Activated naive CD4-positive, alpha-beta T cell treated with anti-CD3 and anti-CD28 coated beads, Interleukin-2, amount 50 U/mL, for 72 hours (primary cell): ENCODE measurements at regions not wholly inside any gene's neighbourhood (a gene's known extent, or its start where the extent isn't known, plus 50 kb on each side); places are given as distances from the start of the nearest gene placed in this dataset.
A peak's percentile ranks its signal among the peaks of the same experiment; 100 is the strongest.

Experiments used
- ATAC-seq, 2 donors: fragments of 150-1000 bp; cut with Tn5 transposase; 2 replicates each; pipeline ENCODE4 v1.10.0; 2021; ENCODE audit warnings: mild to moderate bottlenecking in 2 of 2, moderate library complexity in 2 of 2
- DNase-seq, 2 donors: peaks; one replicate each; pipeline ENCODE4 v3.0.0; 2021 to 2022; ENCODE audit warnings: low spot score in 2 of 2
- H3K27ac Mint-ChIP-seq, 2 donors: one replicate each; pipeline ENCODE4 v1.8.0; 2022; ENCODE audit warnings: mild to moderate bottlenecking in 2 of 2, mixed read lengths in 2 of 2
- H3K36me3 Mint-ChIP-seq, 2 donors: one replicate each; pipeline ENCODE4 v1.8.0; 2022; ENCODE audit warnings: mixed read lengths in 2 of 2
- H3K9me3 Mint-ChIP-seq, 2 donors: one replicate each; pipeline ENCODE4 v1.8.0; 2022; ENCODE audit warnings: mixed read lengths in 2 of 2

- DNase-seq (no peak), ATAC-seq (no peak)
- Mint-ChIP-seq H3K36me3 (no peaks in the 10 kb centered on the region), H3K9me3 (no peaks in the 10 kb centered on the region), H3K27ac (no peak overlapping the region)
These were observed 113.1 kb upstream of the MYL2 start for GRCh38 chr12:111033281-111034082.

- Mint-ChIP-seq H3K36me3 (no peaks in the 10 kb centered on the region), H3K27ac (no peak overlapping the region), H3K9me3 (no peaks in the 10 kb centered on the region)
- DNase-seq (no peak), ATAC-seq (no peak)
These were observed 112.2 kb upstream of the MYL2 start for GRCh38 chr12:111032591-111032919.

- no peak overlapping the region for H3K27ac Mint-ChIP-seq
- ATAC-seq (no peak), DNase-seq (no peak)
- H3K9me3 Mint-ChIP-seq = no peaks in the 10 kb centered on the region
- H3K36me3 Mint-ChIP-seq = no peaks in the 10 kb centered on the region
These were observed 111.7 kb upstream of the MYL2 start for GRCh38 chr12:111031916-111032590.

GRCh38 chr12:111030800-111031199, 110.4 kb upstream of the MYL2 start:
- Mint-ChIP-seq H3K36me3 (no peaks in the 10 kb centered on the region), H3K27ac (no peak overlapping the region), H3K9me3 (no peaks in the 10 kb centered on the region)
- ATAC-seq (no peak), DNase-seq (no peak)

- ATAC-seq = no peak
- Mint-ChIP-seq H3K27ac (no peak overlapping the region), H3K36me3 (no peaks in the 10 kb centered on the region), H3K9me3 (no peaks in the 10 kb centered on the region)
- no peak for DNase-seq
These were observed 109.4 kb upstream of the MYL2 start for GRCh38 chr12:111029732-111030131.

- no peaks in the 10 kb centered on the region for H3K36me3 Mint-ChIP-seq
- no peak for DNase-seq
- ATAC-seq = no peak
- no peak overlapping the region for H3K27ac Mint-ChIP-seq
- H3K9me3 Mint-ChIP-seq = no peaks in the 10 kb centered on the region
These were observed 108.9 kb upstream of the MYL2 start for GRCh38 chr12:111029305-111029704.

- no peaks in the 10 kb centered on the region for H3K36me3 Mint-ChIP-seq
- ATAC-seq (no peak), DNase-seq (no peak)
These were observed 108.5 kb upstream of the MYL2 start for GRCh38 chr12:111028830-111029229.

GRCh38 chr12:111027431-111027830, 107.1 kb upstream of the MYL2 start:
- H3K9me3 Mint-ChIP-seq = no peaks in the 10 kb centered on the region
- no peak for DNase-seq
- no peaks in the 10 kb centered on the region for H3K36me3 Mint-ChIP-seq
- H3K27ac Mint-ChIP-seq = no peak overlapping the region
- no peak for ATAC-seq

More at GRCh38 chr12:111028830-111029229, 108.5 kb upstream of the MYL2 start:
- Mint-ChIP-seq H3K9me3 (no peaks in the 10 kb centered on the region), H3K27ac (no peak overlapping the region)

GRCh38 chr12:111025792-111026430, 105.5 kb upstream of the MYL2 start:
- Mint-ChIP-seq H3K9me3 (no peaks in the 10 kb centered on the region), H3K36me3 (no peaks in the 10 kb centered on the region), H3K27ac (no peak overlapping the region)
- no peak for ATAC-seq
- no peak for DNase-seq

- Mint-ChIP-seq H3K36me3 (no peaks in the 10 kb centered on the region), H3K9me3 (no peaks in the 10 kb centered on the region), H3K27ac (no peak overlapping the region)
- DNase-seq (no peak), ATAC-seq (no peak)
These were observed 104.9 kb upstream of the MYL2 start for GRCh38 chr12:111025301-111025700.

- Mint-ChIP-seq H3K9me3 (no peaks in the 10 kb centered on the region), H3K27ac (peak overlapping the region in 1 of 2 donors; percentile 2), H3K36me3 (no peaks in the 10 kb centered on the region)
- ATAC-seq (peak; percentile 69 to 71), DNase-seq (peak in 1 of 2 donors; percentile 61)
These were observed 103.9 kb upstream of the MYL2 start for GRCh38 chr12:111024205-111024801.

- no peak for ATAC-seq
- no peak for DNase-seq
- Mint-ChIP-seq H3K9me3 (no peaks in the 10 kb centered on the region), H3K27ac (no peak overlapping the region), H3K36me3 (no peaks in the 10 kb centered on the region)
These were observed 102.0 kb upstream of the MYL2 start for GRCh38 chr12:111022386-111022785.

- Mint-ChIP-seq H3K27ac (no peak overlapping the region), H3K36me3 (no peaks in the 10 kb centered on the region), H3K9me3 (peaks cover 3 to 5% of the 10 kb centered on the region in 2 donors)
- DNase-seq (no peak), ATAC-seq (no peak)
These were observed 94.2 kb upstream of the MYL2 start for GRCh38 chr12:111014547-111014946.

GRCh38 chr12:111012918-111013317, 92.5 kb upstream of the MYL2 start:
- ATAC-seq (no peak), DNase-seq (no peak)
- H3K36me3 Mint-ChIP-seq = no peaks in the 10 kb centered on the region
- no peak overlapping the region for H3K27ac Mint-ChIP-seq
- H3K9me3 Mint-ChIP-seq = peaks cover 3 to 5% of the 10 kb centered on the region in 2 donors

GRCh38 chr12:111011999-111012600, 91.7 kb upstream of the MYL2 start:
- no peak overlapping the region for H3K27ac Mint-ChIP-seq
- H3K9me3 Mint-ChIP-seq = peaks cover 3 to 5% of the 10 kb centered on the region in 2 donors
- no peak for ATAC-seq
- DNase-seq = no peak
- no peaks in the 10 kb centered on the region for H3K36me3 Mint-ChIP-seq

- DNase-seq = no peak
- Mint-ChIP-seq H3K36me3 (no peaks in the 10 kb centered on the region), H3K9me3 (peaks cover 3 to 5% of the 10 kb centered on the region in 2 donors), H3K27ac (no peak overlapping the region)
- no peak for ATAC-seq
These were observed 90.7 kb upstream of the MYL2 start for GRCh38 chr12:111010916-111011657.
